Kasumi-1 (cell line): ENCODE measurements at regions not wholly inside any gene's neighbourhood (a gene's known extent, or its start where the extent isn't known, plus 50 kb on each side); places are given as distances from the start of the nearest gene placed in this dataset.
"Not testable (repeated sequence)": the region's sequence is repeated elsewhere in the genome, so short reads cannot be mapped to it uniquely, and the experiment has no call there.

Experiments
- DNase-seq, 2 experiments: peaks; one replicate each; lab custom pipeline; 2025; lab: John Stamatoyannopoulos, UW

DNA sequence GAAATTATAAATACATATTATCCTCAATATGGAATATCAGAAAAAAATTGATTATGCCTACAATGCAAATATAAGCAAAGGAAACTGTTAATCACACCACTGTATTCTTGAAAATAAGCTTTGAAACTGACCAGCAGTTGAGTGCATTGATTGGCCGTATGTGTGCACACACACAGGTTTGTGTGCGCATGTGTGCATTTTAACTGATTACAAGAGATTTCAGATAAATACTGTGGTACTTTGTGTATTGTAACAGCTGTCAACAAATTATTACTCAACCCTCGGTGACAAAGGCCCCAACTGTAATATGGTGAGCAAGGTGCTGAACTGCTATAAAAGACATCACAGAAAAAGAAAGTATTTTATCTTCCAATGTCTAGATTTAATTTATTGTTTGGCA lies 1238.9 kb upstream of the ALCAM start:
- no peak for DNase-seq

GRCh38 chr3:104132566-104133403 lies 1233.9 kb upstream of the ALCAM start:
- DNase-seq = no peak

DNA sequence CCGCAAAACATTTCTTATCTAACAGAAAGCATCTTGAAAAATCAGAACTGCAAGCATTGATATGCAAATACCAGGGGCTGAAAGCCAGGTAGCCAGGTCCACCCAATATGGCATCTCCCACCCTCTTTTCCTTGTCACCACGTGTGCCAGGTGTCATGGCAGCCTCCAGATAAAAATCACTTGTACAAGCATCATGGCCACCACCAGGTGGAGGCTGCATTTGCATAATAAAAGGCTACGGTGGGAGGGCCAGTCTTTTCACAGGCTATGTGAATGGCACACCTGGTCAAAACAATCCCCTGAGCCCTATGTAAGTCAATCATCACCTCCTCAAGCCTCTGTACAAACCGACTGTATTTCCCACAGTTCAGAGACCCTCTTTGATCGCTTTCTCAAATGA lies 1233.1 kb upstream of the ALCAM start:
- no peak for DNase-seq

GRCh38 chr3:104137116-104137515 lies 1229.6 kb upstream of the ALCAM start:
- DNase-seq = no peak

DNA sequence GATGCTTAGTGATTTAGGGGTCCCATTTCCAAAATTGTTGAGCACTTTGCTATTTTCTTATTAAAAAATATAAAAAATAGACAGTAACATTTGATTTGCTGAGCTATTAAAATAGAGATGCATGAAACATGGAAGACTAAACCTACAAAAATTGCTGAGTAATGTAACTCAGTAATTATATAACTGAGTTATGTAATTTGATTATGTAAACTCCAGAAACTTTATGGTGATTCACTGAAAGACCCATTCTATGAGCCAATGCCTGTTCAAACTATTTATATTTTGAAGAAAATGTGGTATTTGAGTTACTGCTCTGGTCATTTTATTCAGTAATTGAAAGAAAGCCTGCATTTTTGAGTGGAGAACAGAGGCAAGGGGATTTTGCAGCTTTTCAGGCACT lies 1221.5 kb upstream of the ALCAM start:
- no peak for DNase-seq

- no peak for DNase-seq
These were observed 1217.6 kb upstream of the ALCAM start for GRCh38 chr3:104149154-104149553.

- no peak for DNase-seq
These were observed 1216.0 kb upstream of the ALCAM start for GRCh38 chr3:104150724-104151123.

DNA sequence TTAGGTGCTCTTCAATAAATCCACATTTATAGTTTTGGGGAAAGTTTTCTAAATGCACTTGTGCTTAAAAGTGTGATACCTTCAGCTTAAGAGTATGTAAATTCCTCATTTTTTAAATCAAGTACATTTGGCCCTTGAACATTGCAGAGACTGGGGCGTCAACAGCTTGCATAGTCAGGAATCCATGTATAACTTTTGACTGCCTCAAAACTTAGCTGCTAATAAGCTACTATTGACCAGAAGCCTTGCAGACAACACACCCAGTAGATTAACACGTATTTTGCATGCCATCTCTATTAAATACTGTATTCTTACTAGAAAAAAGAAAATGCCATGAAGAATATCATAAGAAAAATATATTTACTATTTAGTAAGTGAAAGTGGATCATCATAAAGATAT lies 1211.8 kb upstream of the ALCAM start:
- no peak for DNase-seq

DNA sequence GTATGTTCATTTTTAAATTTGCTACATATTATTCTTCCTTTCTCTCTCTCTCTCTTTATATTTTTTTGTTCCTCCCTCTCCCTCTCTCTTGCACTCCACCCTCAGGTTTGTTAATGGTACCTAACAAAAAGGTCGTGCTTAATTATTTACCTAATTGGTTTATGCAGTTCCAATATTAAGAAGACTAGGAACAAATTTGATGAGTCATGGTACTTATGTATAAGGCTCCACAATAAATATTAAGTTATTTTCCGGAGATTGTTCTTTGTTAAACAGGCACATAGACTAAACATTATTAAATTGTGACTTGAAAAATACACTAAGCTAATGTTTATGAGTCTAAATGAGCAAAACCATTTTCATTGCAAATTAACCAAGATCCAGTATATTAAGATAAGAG lies 1200.8 kb upstream of the ALCAM start:
- DNase-seq = no peak

DNA sequence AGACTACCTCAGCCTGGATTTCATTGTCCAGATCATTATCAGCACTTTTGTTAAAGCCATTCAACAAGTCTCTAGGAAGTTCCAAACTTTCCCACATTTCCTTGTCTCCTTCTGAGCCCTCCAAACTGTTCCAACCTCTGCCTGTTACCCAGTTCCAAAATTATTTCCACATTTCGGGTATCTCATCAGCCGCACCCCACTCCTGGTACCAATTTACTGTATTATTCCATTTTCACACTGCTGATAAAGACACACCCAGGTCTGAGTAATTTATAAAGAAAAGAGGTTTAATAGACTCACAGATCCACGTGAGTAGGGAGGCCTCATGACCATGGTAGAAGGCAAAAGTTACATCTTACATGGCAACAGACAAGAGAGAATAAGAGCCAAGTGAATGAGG lies 1198.3 kb upstream of the ALCAM start:
- no peak for DNase-seq

DNA sequence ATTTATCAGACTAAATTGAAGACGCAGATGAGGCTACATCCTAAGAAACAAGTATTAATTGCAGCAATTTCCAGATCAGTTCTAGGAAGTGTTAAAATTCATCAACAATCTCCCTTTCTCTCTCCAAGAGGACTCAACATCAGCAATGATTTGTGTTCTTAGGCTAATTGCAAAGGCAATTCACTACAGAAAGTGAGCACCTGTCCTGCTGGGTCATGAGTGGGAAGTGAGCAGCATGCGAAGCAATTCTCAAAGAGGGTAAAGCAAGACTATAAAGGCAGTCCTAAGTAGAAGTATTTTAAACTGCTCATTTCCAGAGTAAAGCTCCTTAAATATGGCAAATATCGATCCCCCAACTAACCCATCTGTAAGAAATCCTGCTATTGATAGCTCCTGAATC lies 1191.0 kb upstream of the ALCAM start:
- DNase-seq = no peak

GRCh38 chr3:104176706-104177105 lies 1190.0 kb upstream of the ALCAM start:
- DNase-seq = no peak

DNA sequence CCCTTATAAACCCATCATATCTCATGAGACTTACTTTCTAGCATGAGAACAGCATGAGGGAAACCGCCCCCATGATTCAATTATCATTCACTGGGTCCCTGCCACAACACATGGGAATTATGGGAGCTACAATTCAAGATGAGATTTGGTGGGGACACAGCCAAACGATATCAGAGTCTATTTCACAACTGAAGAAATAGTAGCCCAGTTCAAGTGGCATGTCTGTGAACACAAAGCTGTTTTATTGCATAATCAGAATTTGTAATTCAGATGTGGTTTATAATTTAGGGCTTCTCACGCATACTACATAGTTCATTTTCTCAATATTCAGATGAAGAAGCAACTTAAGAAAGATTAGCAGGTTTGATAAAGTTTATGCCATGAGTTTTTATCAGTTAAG lies 1188.0 kb upstream of the ALCAM start:
- no peak for DNase-seq

- DNase-seq = no peak
These were observed 1185.8 kb upstream of the ALCAM start for GRCh38 chr3:104180906-104181305.

DNA sequence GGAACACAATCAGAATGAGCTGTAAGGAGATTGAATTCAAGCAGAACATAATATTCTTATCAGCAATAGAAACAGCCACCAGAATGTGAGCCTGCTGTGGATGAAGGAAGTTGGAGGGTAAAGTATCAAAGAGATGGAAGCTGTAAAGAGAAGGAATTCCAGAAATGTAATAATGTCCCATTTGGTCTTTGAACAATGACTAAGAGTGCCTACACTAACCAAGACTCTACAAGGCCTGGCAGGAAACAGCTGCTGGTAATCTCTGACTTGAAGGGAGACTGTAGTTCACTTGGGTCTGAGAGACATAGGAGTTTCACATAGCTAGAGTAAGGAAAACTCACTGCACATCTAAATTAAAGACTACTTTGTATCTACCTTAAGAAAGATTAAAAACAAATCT lies 1176.0 kb upstream of the ALCAM start:
- peak; percentile 1 to 3 for DNase-seq

DNA sequence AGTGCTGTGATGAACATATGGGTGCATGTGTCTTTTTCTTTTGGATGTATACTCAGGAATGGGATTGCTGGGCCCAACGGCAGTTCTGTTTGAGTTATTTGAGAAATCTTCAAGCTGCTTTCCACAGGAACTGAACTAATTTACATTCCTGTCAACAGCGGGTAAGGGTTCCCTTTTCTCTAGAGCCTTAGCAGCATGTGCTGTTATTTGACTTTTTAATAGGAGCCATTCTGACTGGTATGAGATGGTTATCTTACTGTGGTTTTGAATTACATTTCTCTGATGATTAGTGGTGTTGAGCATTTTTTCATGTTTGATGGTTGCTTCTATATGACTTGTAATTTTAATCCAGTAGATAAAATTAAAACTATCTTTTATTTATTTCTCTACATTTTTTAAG lies 1168.6 kb upstream of the ALCAM start:
- no peak for DNase-seq

DNA sequence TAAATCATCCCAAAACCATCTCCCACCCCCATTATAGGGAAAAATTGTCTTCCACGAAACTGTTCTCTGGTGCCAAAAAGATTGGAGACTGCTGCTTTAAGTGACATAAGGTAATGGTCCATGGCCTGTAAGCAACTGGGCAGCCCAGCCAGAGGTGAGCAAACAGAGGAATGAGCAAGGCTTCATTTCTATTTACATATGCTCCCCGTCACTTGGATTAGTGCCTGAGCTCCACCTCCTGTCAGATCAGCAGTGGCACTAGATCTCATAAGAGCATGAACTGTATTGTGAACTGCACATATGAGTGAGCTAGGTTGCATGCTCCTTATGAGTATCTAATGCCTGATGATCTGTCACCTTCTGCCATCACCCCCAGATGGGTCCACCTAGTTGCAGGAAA lies 1159.8 kb upstream of the ALCAM start:
- no peak for DNase-seq

DNA sequence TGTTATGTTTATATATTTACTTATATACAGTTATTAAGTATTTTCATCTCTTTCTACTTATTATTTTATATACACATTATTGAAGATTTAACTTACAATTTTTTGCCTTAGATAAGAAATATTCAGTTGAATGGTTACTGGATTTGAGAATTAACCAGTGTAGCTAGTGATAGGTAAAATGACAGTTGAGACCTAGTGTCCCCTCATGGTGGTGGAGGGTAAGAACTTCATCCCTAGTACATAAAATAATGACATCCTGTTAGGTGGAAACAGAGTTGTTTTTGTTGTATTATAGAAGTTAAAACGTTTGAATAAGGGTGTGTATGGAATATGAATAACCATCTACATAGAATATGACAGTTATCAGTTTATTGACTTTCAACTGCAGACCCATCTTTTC lies 1152.4 kb upstream of the ALCAM start:
- no peak for DNase-seq

DNA sequence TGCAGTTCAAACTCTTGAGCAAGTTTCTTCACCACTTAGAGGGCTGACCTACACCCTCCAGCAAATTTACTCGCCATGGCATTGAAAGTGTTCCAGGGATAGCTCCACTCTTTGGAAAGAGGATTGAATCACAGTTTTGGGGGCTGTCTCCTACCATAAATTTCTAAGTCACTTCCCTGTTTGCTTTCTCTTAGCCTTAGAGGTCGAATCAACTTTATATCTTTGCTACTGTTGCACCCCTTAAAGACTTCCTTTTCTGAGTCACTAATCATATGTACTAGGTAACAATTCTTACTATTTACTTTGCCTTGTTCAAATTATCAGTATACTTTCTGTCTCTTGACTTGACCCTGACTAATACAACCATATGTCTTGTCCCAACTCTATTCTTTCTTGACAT lies 1151.8 kb upstream of the ALCAM start:
- no peak for DNase-seq

DNA sequence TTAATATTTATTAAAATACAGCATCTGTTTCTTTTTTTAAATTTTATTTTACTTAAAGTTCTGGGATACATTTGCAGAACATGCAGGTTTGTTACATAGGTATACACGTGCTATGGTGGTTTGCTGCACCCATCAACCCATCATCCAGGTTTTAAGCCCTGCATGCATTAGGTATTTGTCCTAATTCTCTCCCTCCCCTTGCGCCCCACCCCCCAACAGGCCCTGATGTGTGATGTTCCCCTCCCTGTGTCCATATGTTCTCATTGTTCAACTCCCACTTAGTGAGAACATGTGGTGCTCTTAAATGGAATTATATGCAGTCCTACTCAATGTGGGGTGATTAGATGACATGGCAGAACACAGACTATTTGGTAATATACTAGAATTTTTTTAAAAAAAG lies 1147.7 kb upstream of the ALCAM start:
- DNase-seq = not testable (repeated sequence)

DNA sequence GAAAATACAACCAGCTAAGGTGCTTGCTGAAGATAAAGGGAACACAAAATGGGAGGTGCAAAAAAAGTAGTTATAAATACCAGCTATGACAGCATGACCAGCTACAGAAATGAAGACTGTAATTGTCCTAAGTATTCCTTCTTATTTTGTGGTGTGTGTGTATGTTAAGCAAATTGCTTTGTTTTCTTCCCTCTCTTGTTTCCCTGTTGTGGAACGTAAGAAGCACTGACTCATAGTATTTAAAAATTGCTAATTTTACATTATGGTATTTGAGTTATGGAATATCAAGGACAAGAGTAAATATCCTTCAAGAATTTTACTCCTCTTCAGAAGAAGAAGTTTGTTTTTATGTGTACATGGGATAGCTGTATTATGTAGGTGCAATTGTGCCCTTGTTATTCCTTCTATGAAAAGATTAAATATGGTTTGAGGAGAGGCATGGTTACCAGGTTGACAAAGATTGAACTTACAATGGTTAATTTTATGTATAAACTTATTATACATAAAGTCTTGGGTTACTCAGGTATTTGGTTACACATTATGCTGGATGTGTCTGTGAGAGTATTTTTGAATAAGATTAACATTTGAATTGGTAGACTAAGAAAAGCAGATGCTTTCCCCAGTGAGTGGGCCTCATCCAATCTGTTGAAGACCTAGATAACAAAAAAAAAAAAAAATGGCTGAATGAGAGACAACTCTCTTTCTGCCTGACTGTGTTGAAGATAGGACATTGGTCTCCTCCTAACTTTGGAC lies 1132.1 kb upstream of the ALCAM start:
- DNase-seq = no peak

- DNase-seq = no peak
These were observed 1122.0 kb upstream of the ALCAM start for GRCh38 chr3:104244680-104245220.

DNA sequence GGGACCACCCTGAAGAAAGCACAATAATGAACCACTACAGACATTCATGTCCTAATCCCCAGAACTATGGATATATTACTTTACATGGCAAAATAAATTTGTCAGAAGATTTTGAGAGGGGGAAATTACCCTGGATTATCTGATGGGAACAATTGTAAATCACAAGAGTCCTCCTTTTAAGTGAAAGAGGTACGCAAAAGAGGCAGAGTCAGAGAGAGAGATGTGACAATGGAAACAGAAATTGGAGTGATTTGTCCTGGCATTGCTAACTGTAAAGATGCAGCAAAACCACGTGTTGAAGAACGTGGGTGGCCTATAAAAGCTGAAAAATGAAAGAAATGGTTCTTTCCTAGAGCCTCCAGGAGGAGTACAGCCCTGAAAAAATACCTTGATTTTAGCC lies 1121.4 kb upstream of the ALCAM start:
- DNase-seq = no peak
